ENCODE measurements at regions not wholly inside any gene's neighbourhood (a gene's known extent, or its start where the extent isn't known, plus 50 kb on each side); places are given as distances from the start of the nearest gene placed in this dataset.

GRCh38 chr1:14328685-14329084 lies 269.8 kb upstream of the KAZN start:
- Histone ChIP-seq H3K9me3 (ENCODE audit: low read depth) (no peaks in the 10 kb centered on the region), H3K27me3 (no peaks in the 10 kb centered on the region), H3K4me1 (ENCODE audit: insufficient read depth) (no peaks in the 10 kb centered on the region), H3K36me3 (replicated peaks; ENCODE audit: insufficient read depth, low read depth) (no peaks in the 10 kb centered on the region), H2AFZ (no peak overlapping the region), H3K27ac (no peak overlapping the region), H3K4me2 (no peak overlapping the region), H3K79me2 (no peaks in the 10 kb centered on the region), H3K9me2 (replicated peaks; ENCODE audit: insufficient read depth) (no peaks in the 10 kb centered on the region), H4K20me1 (ENCODE audit: insufficient read depth, poor library complexity, severe bottlenecking) (no peaks in the 10 kb centered on the region), H3K4me3 (no peak overlapping the region)
- TF ChIP-seq CTCF (IDR thresholded peaks at IDR 0.05; ENCODE audit: poor library complexity): no peak
- no peak for TF ChIP-seq EZH2phosphoT487 (IDR thresholded peaks at IDR 0.05; ENCODE audit: low read depth, severe bottlenecking, unreplicated experiment)
- TF ChIP-seq EZH2 (IDR thresholded peaks at IDR 0.05; ENCODE audit: borderline replicate concordance): no peak
- DNase-seq (ENCODE audit: low spot score): no peak

- Histone ChIP-seq H3K4me1 (ENCODE audit: insufficient read depth) (no peaks in the 10 kb centered on the region), H3K4me2 (no peak overlapping the region), H3K27ac (no peak overlapping the region), H4K20me1 (ENCODE audit: insufficient read depth, poor library complexity, severe bottlenecking) (no peaks in the 10 kb centered on the region), H3K9me2 (replicated peaks; ENCODE audit: insufficient read depth) (no peaks in the 10 kb centered on the region), H2AFZ (no peak overlapping the region), H3K4me3 (no peak overlapping the region), H3K27me3 (no peaks in the 10 kb centered on the region), H3K9me3 (ENCODE audit: low read depth) (no peaks in the 10 kb centered on the region), H3K36me3 (replicated peaks; ENCODE audit: insufficient read depth, low read depth) (no peaks in the 10 kb centered on the region), H3K79me2 (no peaks in the 10 kb centered on the region)
- WGBS (ENCODE audit: low lambda C conversion rate, missing lambda C conversion rate): 85% methylated on average over 4 of the region's 4 CpGs
- no peak for DNase-seq (ENCODE audit: low spot score)
- TF ChIP-seq EZH2 (IDR thresholded peaks at IDR 0.05; ENCODE audit: borderline replicate concordance): no peak
- TF ChIP-seq CTCF (IDR thresholded peaks at IDR 0.05; ENCODE audit: poor library complexity): no peak
- no peak for TF ChIP-seq EZH2phosphoT487 (IDR thresholded peaks at IDR 0.05; ENCODE audit: low read depth, severe bottlenecking, unreplicated experiment)
Measured at GRCh38 chr1:14332158-14332557, 266.3 kb upstream of the KAZN start.

GRCh38 chr1:14334336-14335176 lies 263.9 kb upstream of the KAZN start:
- no peaks in the 10 kb centered on the region for H4K20me1 ChIP-seq (ENCODE audit: insufficient read depth, poor library complexity, severe bottlenecking)
- no peak overlapping the region for H2AFZ ChIP-seq
- no peaks in the 10 kb centered on the region for H3K9me3 ChIP-seq (ENCODE audit: low read depth)
- no peak overlapping the region for H3K27ac ChIP-seq
- H3K36me3 ChIP-seq (replicated peaks; ENCODE audit: insufficient read depth, low read depth): no peaks in the 10 kb centered on the region
- DNase-seq (ENCODE audit: low spot score): no peak
- no peak overlapping the region for H3K4me2 ChIP-seq
- no peaks in the 10 kb centered on the region for H3K27me3 ChIP-seq
- no peak for TF ChIP-seq CTCF (IDR thresholded peaks at IDR 0.05; ENCODE audit: poor library complexity)
- TF ChIP-seq EZH2 (IDR thresholded peaks at IDR 0.05; ENCODE audit: borderline replicate concordance): no peak
- no peak for TF ChIP-seq EZH2phosphoT487 (IDR thresholded peaks at IDR 0.05; ENCODE audit: low read depth, severe bottlenecking, unreplicated experiment)
- WGBS (ENCODE audit: low lambda C conversion rate, missing lambda C conversion rate): 81% methylated on average over 7 of the region's 7 CpGs
- no peaks in the 10 kb centered on the region for H3K4me1 ChIP-seq (ENCODE audit: insufficient read depth)
- no peaks in the 10 kb centered on the region for H3K79me2 ChIP-seq
- H3K9me2 ChIP-seq (replicated peaks; ENCODE audit: insufficient read depth): no peaks in the 10 kb centered on the region
- no peak overlapping the region for H3K4me3 ChIP-seq

Data from hepatocyte (in vitro differentiated cells).